SK-N-SH (cell line): ENCODE measurements at regions not wholly inside any gene's neighbourhood (a gene's known extent, or its start where the extent isn't known, plus 50 kb on each side); places are given as distances from the start of the nearest gene placed in this dataset.

Experiments used
- CTCF ChIA-PET: fragments of 300-600, 350-600 bp; formaldehyde crosslinking; extraction: SDS; loops from one replicate; lab custom pipeline; 2021; lab: Yijun Ruan, JAX
- POLR2A ChIA-PET: fragments of 350-600 bp; sonication (Branson Sonifier 250); formaldehyde crosslinking; extraction: SDS; loops from one replicate; lab custom pipeline; 2020; ENCODE audit warnings: antibody characterized with exemption, inconsistent platforms; lab: Yijun Ruan, JAX
- DNase-seq: peaks from one replicate; pipeline ENCODE4 v3.0.0; 2012
- H2AFZ ChIP-seq: fragments of 200-600 bp; sonication (generic); 2 replicates; pipeline ENCODE4 v1.8.1; 2016; ENCODE audit warnings: antibody characterized with exemption, mild to moderate bottlenecking, low read depth
- H3F3A ChIP-seq: fragments of 200-600 bp; sonication (generic); replicated peaks from 2 replicates; pipeline ENCODE3; 2016; ENCODE audit warnings: antibody characterized with exemption, mild to moderate bottlenecking; ENCODE audit not compliant: insufficient read depth
- H3K27ac ChIP-seq, 2 experiments: fragments of 200-500 bp in 1 of 2; fragments of 200-600 bp in 1 of 2; sonication (Bioruptor generic) in 1 of 2; sonication (generic), shearing (Covaris generic) in 1 of 2; 2 replicates each; pipeline versions ENCODE4 v1.5.1 to v1.6.1; 2014 to 2016; ENCODE audit warnings: low read depth in 2 of 2, inconsistent platforms in 1 of 2, low read length in 1 of 2, mild to moderate bottlenecking in 1 of 2, mixed read lengths in 1 of 2
- H3K27me3 ChIP-seq: fragments of 200-600 bp; sonication (generic), shearing (Covaris generic); 2 replicates; pipeline ENCODE4 v1.6.1; 2016; ENCODE audit warnings: mixed run types; ENCODE audit not compliant: insufficient read depth
- H3K36me3 ChIP-seq, 2 experiments: fragments of 200-500 bp in 1 of 2; fragments of 200-600 bp in 1 of 2; sonication (Bioruptor generic) in 1 of 2; sonication (generic) in 1 of 2; replicated peaks in 1 of 2; 2 replicates each; pipeline versions ENCODE3 to v1.5.1; 2014 to 2016; ENCODE audit warnings: low read length in 1 of 2, mild to moderate bottlenecking in 1 of 2; ENCODE audit not compliant: insufficient read depth in 2 of 2, control insufficient read depth in 1 of 2
- H3K4me1 ChIP-seq, 2 experiments: fragments of 200-500 bp in 1 of 2; fragments of 200-600 bp in 1 of 2; sonication (Bioruptor generic) in 1 of 2; sonication (generic), shearing (Covaris generic) in 1 of 2; 2 replicates each; pipeline versions ENCODE4 v1.5.1 to v1.6.1; 2014 to 2016; ENCODE audit warnings: low read depth in 1 of 2, low read length in 1 of 2, mixed run types in 1 of 2; ENCODE audit not compliant: insufficient read depth in 2 of 2, control insufficient read depth in 1 of 2
- H3K4me2 ChIP-seq: fragments of 200-600 bp; sonication (generic), shearing (Covaris generic); 2 replicates; pipeline ENCODE4 v1.6.1; 2017; ENCODE audit warnings: mixed run types
- H3K4me3 ChIP-seq, 2 experiments: fragments of 200-500 bp in 1 of 2; fragments of 200-600 bp in 1 of 2; sonication (Bioruptor generic) in 1 of 2; sonication (generic), shearing (Covaris generic) in 1 of 2; 2 replicates each; pipeline versions ENCODE4 v1.5.1 to v1.8.1; 2014 to 2016; ENCODE audit warnings: low read depth in 2 of 2, inconsistent platforms in 1 of 2, low read length in 1 of 2, mild to moderate bottlenecking in 1 of 2, mixed read lengths in 1 of 2, moderate library complexity in 1 of 2
- H3K79me2 ChIP-seq: fragments of 200-600 bp; sonication (generic); 2 replicates; pipeline ENCODE4 v1.8.1; 2017; ENCODE audit warnings: mild to moderate bottlenecking; ENCODE audit not compliant: insufficient read depth
- H3K9ac ChIP-seq: fragments of 200-600 bp; sonication (generic); 2 replicates; pipeline ENCODE4 v1.6.1; 2017; ENCODE audit warnings: mixed run types
- H3K9me2 ChIP-seq: fragments of 200-600 bp; sonication (generic); 2 replicates; pipeline ENCODE4 v1.6.1; 2017; ENCODE audit warnings: mixed run types
- H3K9me3 ChIP-seq: fragments of 200-600 bp; sonication (generic); 2 replicates; pipeline ENCODE4 v1.6.1; 2017; ENCODE audit warnings: mixed run types, mild to moderate bottlenecking, moderate library complexity
- H4K20me1 ChIP-seq: fragments of 200-600 bp; sonication (generic); 2 replicates; pipeline ENCODE4 v1.6.1; 2017; ENCODE audit warnings: mild to moderate bottlenecking, mixed run types; ENCODE audit not compliant: insufficient read depth
- CHD2 ChIP-seq: fragments of 150-350 bp; IDR thresholded peaks from 2 replicates; pipeline ENCODE4 v1.6.1; 2018; ENCODE audit warnings: low read length; ENCODE audit not compliant: partially characterized antibody
- CTCF ChIP-seq: fragments of 200-600 bp; sonication (generic); IDR thresholded peaks from 2 replicates; pipeline ENCODE4 v1.6.1; 2017; ENCODE audit warnings: antibody characterized with exemption, mild to moderate bottlenecking, moderate library complexity
- PBX3 ChIP-seq: IDR thresholded peaks from 2 replicates; pipeline ENCODE4; 2012
- RAD21 ChIP-seq: IDR thresholded peaks from 2 replicates; pipeline ENCODE4 v1.6.1; 2012; ENCODE audit warnings: mild to moderate bottlenecking, low read length
- RXRA ChIP-seq: IDR thresholded peaks from 2 replicates; pipeline ENCODE4 v1.4.0; 2012; ENCODE audit warnings: low read depth, mild to moderate bottlenecking, borderline replicate concordance
- SIN3A ChIP-seq: IDR thresholded peaks from 2 replicates; pipeline ENCODE4 v1.6.1; 2012; ENCODE audit warnings: low read depth, mild to moderate bottlenecking, low read length, moderate library complexity, borderline replicate concordance
- TAF1 ChIP-seq: IDR thresholded peaks from 2 replicates; pipeline ENCODE4 v1.6.1; 2012; ENCODE audit warnings: low read depth, mild to moderate bottlenecking, low read length, moderate library complexity, borderline replicate concordance
- USF2 ChIP-seq: fragments of 150-350 bp; IDR thresholded peaks from 2 replicates; pipeline ENCODE4 v1.6.1; 2017; ENCODE audit warnings: antibody characterized with exemption, low read length, low read depth, borderline replicate concordance
- WGBS: methylation state at CpG from one replicate; pipeline ENCODE4 v1.1.6; 2017; ENCODE audit warnings: low lambda C conversion rate; 5-methylcytosine and 5-hydroxymethylcytosine counted together
- TF ChIP-seq, protein P1 (sequence below): fragments of 150-350 bp; IDR thresholded peaks from 2 replicates; pipeline ENCODE4 v1.6.1; 2016; ENCODE audit warnings: mild to moderate bottlenecking, low read depth, low read length

- no peak overlapping the region for H2AFZ ChIP-seq
- H3K9ac ChIP-seq, result no peak overlapping the region
- H3K36me3 ChIP-seq, result no peaks in the 10 kb centered on the region
- no peak overlapping the region for H3K4me2 ChIP-seq
- no peak for TF ChIP-seq PBX3
- TF ChIP-seq RXRA, result no peak
- TF ChIP-seq CTCF, result no peak
- H3K4me3 ChIP-seq, result no peak overlapping the region
- no peaks in the 10 kb centered on the region for H3K79me2 ChIP-seq
- no peaks in the 10 kb centered on the region for H3K9me3 ChIP-seq
- ChIA-PET POLR2A (no interaction called here), CTCF (no interaction called here)
- 4% methylated on average over 3 of the region's 3 CpGs for WGBS
- H3K27me3 ChIP-seq, result no peaks in the 10 kb centered on the region
- no peaks in the 10 kb centered on the region for H3K9me2 ChIP-seq
- no peak for DNase-seq
- H3F3A ChIP-seq, result no peaks in the 10 kb centered on the region
- no peak overlapping the region for H3K27ac ChIP-seq
- H4K20me1 ChIP-seq, result no peaks in the 10 kb centered on the region
- no peaks in the 10 kb centered on the region for H3K4me1 ChIP-seq
These were observed 1639.8 kb downstream of the RPA4 start for GRCh38 chrX:98523521-98523920.

GRCh38 chrX:98548519-98548918 lies 1664.8 kb downstream of the RPA4 start:
- 0% methylated on average over 2 of the region's 2 CpGs for WGBS
- ChIA-PET POLR2A (no interaction called here), CTCF (no interaction called here)
- no peak for DNase-seq
- no peak for TF ChIP-seq SIN3A
- no peak for TF ChIP-seq TAF1
- TF ChIP-seq RAD21, result no peak
- TF ChIP-seq CHD2, result no peak
- no peak for TF ChIP-seq USF2
- TF ChIP-seq, protein P1, sequence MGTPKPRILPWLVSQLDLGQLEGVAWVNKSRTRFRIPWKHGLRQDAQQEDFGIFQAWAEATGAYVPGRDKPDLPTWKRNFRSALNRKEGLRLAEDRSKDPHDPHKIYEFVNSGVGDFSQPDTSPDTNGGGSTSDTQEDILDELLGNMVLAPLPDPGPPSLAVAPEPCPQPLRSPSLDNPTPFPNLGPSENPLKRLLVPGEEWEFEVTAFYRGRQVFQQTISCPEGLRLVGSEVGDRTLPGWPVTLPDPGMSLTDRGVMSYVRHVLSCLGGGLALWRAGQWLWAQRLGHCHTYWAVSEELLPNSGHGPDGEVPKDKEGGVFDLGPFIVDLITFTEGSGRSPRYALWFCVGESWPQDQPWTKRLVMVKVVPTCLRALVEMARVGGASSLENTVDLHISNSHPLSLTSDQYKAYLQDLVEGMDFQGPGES, result no peak
- H2AFZ ChIP-seq, result no peak overlapping the region
- H3K9me2 ChIP-seq, result no peaks in the 10 kb centered on the region
- no peaks in the 10 kb centered on the region for H3K79me2 ChIP-seq
- H3K4me3 ChIP-seq, result no peak overlapping the region
- H3K36me3 ChIP-seq, result no peaks in the 10 kb centered on the region
- no peaks in the 10 kb centered on the region for H3F3A ChIP-seq
- H3K27me3 ChIP-seq, result no peaks in the 10 kb centered on the region; the same call in 1 of the 2 replicates
- H3K27ac ChIP-seq, result no peak overlapping the region
- no peaks in the 10 kb centered on the region for H3K4me1 ChIP-seq
- no peaks in the 10 kb centered on the region for H3K9me3 ChIP-seq
- no peak overlapping the region for H3K9ac ChIP-seq
- no peaks in the 10 kb centered on the region for H4K20me1 ChIP-seq
- no peak overlapping the region for H3K4me2 ChIP-seq
